AG08395 (cell line): ENCODE measurements at regions not wholly inside any gene's neighbourhood (a gene's known extent, or its start where the extent isn't known, plus 50 kb on each side); places are given as distances from the start of the nearest gene placed in this dataset.
A peak's percentile ranks its signal among the peaks of the same experiment; 100 is the strongest.
"Not testable (repeated sequence)": the region's sequence is repeated elsewhere in the genome, so short reads cannot be mapped to it uniquely, and the experiment has no call there.

Experiments used
- DNase-seq: peaks from one replicate; pipeline ENCODE4 v3.0.0; 2012; ENCODE audit warnings: mixed read lengths, low spot score

DNA sequence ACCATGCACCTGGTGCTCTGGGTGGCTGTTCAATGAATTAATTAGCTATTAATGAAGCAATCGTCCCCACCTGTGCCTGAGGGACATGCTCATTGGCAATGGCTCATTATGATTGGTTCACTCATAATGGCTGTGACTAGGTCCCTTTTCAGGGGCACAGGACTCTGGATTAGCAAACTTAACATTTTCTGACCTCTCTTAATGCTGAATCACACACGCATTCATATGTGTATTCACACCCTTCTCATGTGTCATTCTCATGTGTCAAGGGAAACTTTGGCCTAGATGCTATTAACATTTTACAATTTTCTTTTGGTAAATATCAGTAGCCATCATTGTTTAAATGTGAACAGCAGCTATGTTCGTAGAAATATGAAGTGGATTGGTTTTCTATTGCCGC is 98.9 kb upstream of the PMAIP1 start:
- no peak for DNase-seq

DNA sequence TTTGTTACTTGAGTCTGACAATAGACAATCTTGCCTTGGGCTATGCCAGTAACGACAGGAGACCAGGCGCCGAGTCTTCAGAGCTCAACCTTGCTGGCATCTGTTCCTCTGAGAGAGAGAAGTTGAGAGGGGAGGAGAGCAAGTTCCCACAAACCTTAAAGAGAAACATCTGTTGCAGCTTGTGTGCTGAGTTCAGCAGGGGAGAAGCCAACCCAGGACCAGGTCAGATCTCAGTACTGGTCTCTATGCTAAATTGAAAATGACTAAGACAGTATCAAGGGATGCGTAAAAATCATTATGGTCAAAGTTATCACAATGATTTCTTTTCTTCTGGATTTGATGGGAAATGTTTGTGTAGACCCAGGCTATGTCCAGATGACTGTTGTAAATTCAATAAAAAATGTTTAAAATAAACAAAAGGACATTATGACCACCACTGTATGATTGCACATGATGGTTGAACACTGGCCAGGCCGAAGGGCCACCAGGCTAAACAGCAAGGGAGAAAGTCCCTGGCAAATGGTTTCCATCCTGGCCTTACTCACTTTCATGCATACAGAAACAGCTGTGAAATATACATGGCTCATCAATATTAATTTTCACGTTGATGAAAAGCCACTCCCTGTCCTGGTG is 100.3 kb upstream of the PMAIP1 start:
- peak; percentile 76 for DNase-seq

DNA sequence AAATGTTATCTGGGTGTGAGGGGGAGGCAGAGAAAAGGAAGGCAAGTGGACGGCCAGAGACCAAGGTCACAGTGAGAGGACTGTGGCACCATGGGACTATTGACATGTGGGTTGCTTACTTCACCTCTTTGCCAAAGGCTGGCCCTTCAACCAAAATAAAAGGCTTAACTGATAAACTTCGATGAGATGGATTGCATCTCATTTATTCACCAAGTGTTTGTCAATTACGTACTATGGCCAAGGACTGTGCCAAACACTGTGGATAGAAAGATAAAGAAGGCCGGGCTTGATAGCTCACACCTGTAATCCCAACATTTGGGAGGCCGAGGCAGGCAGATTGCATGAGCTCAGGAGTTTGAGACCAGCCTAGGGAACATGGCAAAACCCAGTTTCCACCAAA is 98.7 kb upstream of the CCBE1 start:
- DNase-seq = no peak

DNA sequence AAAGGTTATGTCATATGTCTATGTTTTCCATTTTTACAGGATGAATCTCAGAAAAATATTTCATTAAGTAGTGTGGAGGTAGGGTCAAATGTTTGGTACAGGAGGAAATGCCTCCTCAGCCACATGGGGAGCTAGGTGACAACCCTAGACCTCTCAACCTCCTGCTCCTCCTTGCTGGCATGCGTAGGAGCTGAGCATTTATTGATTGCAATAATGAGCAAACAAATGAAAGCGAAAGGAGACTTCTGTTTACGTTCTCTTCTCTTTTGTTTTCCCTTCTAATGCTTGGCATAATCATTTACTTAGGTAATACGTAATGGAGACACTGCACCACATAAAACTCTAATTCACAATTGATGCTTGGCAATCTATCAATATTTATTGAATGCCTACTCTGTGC is 95.1 kb upstream of the CCBE1 start:
- no peak for DNase-seq

DNA sequence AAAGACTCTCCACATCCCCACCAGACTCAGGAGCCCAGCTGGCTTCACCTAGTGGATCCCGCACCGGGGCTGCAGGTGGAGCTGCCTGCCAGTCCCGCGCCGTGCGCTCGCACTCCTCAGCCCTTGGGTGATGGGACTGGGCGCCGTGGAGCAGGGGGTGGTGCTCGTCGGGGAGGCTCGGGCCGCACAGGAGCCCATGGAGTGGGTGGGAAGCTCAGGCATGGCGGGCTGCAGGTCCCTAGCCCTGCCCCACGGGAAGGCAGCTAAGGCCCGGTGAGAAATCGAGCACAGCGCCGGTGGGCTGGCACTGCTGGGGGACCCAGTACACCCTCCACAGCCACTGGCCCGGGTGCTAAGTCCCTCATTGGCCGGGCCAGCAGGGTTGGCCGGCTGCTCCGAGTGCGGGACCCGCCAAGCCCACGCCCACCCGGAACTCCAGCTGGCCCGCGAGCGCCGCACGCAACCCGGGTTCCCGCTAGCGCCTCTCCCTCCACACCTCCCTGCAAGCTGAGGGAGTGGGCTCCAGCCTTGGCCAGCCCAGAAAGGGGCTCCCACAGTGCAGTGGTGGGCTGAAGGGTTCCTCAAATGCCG is 93.2 kb upstream of the CCBE1 start:
- DNase-seq = not testable (repeated sequence)

DNA sequence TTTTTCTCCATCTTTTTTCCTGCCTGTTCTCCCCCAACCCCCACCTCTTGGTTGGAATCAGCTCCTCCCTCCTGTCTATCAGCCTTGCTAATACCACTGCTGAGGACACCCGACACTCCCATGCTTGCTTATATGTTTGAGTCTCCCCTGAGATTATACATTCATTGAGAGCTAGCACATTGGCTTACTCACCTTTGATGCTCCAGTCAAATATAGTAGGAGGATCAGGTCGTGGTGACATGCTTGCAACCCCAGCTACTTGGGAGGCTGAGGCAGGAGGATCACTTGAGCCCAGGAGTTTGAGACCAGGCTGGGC is 91.5 kb upstream of the CCBE1 start:
- no peak for DNase-seq

DNA sequence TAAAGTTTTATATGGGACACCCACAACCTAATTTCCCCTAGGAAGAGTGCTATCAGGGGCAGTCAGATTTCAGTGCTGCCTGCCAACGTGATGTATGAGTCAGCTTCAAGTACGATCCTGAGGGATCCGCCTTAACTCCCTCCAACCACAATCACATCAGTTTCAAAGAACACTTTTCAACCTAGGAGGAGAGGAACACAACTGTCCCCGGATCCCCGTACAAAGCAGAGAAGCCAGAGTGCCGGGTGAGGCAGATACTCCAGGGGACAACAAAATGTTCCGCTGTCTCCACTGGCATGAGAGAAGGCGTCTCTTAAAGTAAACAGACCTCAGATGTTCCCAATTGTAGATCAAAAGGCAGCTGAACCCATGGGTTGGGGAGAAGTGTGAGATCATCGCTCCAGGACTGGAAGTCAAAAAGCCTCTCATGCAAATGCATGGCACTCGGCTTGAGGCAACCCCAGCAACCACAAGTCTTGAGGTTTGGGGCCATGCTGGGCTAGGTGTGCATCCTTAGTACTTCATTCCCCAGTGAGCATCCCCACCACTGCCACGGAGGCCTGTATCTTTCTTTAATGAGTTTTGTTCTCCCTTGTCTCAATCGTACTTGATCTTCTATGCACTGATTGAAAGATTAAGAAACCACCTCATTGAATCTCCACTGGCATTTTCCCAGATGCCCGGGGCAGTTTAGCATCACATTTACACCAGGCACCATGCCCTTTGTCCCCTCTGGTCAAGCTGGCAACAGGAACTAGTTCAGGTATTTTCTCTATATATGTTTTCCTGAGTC is 91.0 kb upstream of the CCBE1 start:
- DNase-seq = peak; percentile 77

DNA sequence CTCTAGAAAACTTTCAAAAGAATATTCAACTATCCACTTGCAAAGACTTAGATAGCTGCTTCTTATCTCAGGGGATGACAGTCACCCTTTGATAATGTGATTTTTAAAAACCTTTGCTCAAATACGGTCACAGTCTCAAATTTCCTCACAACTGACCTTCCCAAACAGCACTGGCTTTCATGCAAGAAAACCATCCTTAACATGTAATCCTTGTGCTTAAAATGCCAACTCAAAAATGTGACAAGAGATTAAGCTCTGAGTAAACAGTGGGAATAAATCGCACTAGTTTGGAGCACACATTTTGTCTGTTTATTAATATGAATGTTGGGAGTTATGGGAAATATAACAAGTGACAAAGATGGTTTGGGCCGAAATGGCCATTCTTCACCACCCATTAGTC is 87.5 kb upstream of the CCBE1 start:
- DNase-seq = no peak

DNA sequence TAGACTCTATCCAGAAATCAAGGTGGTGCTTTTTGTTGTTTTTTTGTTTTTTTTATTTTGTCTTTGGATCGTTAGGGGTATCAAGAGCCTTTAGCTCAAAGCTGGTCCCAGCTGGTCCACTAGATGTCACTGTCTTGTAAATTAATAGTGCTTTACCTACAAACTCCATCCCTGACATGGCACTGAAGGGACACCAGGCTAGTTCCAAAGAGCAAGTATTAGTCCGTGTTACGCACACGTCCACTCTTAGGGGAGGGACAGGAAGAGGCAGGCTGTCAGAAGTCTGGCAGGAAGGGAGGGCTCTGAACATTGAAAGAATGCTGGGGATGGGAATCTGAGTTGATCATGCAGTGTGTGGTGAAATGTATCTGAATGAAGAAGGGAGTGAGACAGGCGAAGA is 85.9 kb upstream of the CCBE1 start:
- DNase-seq = peak; percentile 72

DNA sequence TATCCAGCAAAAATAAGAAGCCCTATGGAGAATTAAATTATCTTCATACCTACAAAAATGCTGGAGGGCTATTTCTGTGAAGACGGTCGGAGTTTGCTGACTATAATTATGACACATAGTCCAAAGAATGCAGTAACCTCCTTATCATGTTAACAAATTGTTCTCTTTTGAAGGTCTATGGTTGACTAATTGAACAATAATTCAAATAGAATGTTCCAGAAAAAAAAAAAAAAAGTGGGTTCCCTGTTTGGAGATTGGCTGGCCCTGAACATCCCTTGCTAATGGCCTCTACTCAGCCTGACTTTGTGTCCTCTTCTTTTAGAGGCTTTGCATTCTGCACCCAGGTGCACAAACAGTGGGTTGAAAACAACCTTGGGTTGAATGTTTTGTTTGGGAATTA is 82.8 kb upstream of the CCBE1 start:
- DNase-seq = peak; percentile 67

DNA sequence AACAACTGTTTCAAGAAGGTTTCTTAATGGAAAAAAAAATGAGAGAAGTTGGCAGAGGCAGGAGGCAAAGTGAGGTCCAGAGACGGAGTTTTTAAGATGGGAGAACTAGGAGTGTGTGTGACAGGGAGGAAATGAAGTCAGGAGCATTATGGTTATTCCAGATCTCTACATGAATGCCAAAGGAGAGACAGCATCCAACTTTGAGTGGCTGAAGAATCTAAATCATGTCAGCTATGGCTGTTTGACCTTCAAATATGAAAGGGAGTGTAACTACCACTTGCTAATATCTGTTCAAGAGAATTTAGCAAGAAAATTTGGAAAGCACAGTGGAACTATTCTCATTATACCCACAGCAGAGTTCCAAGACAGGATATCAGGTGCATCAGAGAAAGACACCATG is 81.2 kb upstream of the CCBE1 start:
- no peak for DNase-seq

DNA sequence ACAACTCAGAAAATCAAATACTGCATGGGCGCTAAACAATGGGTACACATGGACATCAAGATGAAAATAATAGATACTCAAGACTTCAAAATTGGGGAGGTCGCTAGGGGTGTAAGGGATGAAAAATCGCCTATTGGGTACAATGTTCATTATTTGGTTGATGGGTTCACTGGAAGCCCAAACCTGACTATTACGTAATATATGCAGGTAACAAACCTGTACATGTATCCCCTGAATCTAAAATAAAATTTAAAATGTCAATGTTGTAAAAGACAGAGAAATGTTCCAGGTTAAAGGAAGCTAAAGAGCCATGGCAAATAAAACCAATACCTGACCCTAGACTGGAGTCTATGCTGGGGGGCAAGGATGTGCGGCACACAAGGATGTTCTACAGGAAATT is 80.4 kb upstream of the CCBE1 start:
- DNase-seq = no peak

DNA sequence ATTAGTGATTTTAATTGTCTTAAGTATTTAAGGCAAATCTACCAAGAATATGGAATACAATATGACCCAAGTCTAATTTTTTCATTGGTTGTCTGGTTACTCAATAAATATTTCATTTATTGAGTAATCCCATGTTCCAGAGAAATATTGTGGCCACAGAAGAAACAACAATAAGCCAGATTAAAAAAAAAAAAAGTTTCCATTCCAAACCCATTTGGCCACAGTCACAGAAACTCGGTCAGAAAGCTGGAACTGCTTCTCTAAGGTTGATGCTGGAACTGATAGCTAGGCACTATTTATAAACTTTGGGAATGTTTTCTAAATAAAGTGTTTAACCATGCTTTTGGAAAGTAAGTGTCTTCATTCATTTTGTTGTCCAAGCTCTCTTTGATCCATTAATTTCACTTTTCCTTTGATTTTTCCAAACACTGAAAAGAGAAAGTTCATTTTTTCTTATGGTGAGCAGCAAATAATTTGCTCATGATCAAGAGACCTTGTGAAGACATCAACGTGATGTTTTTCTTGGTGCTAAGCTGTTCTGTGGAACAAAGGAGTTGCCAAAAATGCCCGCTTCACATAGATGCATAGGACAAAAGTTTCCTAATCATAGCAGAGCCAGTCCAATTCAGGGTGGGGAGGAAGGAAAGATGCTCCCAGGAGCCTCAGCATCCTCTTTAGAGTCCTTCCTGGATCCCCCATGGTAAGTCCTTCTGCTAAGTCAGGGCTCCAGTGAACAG is 72.1 kb upstream of the CCBE1 start:
- peak; percentile 58 for DNase-seq

DNA sequence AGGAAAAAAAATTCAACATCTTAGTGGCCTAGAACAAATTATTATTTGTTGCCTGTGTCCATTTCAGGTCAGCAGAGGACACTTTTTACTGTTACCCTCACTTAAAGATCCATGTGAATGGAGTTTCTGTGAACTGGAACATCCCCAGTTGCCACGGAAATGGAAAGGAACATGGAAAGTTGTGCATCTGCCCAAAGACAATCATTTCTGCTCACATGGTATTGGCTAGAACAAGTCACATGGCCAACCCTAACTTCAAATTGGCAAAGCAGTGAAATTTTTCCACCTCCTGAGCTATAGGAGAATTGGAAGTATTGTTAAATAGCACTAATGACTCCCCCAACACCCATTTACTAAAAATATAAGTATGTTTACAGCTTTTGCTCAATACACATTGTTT is 71.2 kb upstream of the CCBE1 start:
- DNase-seq = no peak

DNA sequence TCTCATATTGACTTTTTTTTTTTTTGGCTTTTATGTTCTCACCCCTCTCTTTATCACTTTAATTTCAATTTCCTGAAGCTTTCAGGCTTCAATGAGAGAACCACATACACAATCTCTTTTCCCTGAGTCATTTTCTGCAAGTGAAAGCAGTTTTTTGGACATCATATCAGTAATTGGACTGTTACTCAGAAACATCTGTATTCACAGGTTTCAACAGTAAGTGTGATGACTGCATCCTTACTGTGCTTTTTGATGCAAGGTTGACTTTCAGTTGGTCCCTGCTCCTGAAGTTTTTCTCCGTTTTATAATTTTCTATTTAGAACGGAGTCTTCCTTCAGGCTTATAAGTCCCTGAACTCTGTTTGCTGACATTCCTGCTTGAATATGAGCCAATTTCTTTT is 70.5 kb upstream of the CCBE1 start:
- peak; percentile 37 for DNase-seq

DNA sequence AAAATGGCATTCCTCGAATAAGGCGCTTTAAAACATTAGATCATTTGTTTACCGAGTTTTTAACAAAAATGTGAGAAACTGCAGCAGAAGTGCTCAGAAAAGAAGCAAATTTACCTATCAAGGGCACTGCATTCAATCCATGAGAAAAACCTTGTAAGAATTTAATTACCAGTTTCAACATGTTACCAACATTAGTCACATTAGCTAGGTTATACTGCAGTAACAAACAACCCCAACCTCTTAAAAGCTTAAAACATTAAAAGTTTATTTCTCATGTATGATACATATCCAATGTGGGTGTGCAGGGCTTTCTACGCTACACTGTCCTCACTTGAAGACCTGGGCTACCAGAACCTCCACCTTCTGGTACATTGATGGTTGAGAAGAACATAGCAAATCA is 68.1 kb upstream of the CCBE1 start:
- DNase-seq = no peak

DNA sequence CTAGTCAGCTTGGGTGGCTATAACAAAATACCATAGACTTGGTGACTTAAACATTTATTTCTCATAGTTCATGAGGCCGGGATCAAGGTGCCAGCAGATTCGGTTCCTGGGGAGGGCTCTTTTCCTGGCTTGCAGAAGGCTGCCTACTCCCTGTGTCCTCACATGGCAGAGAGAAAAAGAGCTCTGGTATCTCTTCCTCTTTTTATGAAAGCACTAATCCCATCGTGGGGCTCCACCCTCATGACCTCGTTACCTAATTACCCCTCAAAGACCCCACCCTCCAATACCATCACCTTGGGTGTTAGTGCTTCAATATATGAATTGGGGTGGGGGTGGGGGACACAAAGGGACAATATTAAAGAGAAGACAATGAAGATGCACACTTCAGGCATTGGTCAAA is 67.1 kb upstream of the CCBE1 start:
- DNase-seq = no peak

DNA sequence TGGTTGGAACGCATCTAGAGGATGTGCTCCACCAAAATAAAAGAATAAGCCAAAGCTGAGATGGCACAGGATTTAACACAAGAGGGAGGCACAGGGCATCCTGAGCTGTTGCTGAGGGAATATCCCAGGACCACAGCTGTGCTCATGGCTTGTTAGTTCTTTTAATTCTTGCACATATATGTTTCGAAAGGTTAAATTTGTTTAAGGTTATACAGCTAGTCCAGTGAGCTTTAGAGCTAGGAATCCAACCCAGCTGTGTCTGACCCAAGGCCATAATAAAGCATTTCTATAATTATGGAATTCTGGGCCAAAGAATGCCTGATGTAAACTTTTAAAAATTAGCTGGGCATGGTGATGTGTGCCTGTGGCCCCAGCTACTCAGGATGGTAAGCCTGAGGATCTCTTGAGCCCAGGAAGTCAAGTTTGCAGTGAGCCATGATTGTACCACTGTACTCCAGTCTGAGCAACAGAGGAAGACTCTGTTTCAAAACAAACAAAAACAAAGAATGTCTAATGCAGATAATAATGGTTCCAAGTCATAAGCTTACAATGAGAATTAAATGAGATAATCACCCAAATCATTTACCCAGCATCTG is 66.4 kb upstream of the CCBE1 start:
- no peak for DNase-seq

DNA sequence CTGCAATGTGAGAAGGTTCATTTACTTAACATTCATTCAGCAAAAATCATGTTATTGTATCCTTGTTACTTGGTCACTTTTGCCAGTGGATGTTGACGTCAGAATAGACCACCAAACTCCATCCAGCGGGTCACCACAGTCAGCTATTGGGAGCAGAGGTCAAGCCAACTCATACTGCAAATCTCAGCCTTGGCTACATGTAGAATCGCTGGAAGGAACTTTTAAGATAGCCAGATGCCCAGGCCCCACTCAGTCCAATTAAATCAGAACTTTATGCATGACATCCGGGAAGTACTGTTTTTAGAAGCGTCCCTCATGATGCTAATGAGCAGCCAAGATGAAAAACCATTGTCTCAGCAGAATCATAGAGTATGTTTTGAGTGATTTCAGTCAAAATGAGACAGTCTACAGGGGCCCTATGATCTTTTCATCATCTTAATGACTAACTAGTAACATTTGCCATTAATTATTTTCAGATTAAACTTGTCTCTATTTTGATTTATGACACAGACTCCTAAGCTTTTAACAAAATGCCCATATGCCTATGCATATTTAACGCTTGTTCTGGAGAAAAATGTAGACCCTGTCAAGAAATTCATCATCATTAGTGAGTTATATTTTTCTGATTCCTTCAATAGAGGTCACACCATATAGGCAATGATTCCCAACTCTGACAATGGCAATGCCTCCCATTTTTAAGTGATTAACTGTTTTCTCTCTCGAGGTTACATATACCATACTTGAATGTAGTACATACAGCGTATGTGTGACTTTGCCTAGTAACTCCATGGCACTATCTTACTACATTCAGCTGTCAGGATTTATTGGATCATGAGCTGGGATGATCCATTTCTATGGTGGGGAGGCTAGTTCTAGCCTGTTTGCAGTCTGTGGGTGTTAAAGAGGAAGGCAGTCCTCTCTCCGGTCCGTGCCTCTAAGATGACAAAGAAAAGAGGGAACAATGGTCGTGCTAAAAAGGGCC is 63.7 kb upstream of the CCBE1 start:
- no peak for DNase-seq

DNA sequence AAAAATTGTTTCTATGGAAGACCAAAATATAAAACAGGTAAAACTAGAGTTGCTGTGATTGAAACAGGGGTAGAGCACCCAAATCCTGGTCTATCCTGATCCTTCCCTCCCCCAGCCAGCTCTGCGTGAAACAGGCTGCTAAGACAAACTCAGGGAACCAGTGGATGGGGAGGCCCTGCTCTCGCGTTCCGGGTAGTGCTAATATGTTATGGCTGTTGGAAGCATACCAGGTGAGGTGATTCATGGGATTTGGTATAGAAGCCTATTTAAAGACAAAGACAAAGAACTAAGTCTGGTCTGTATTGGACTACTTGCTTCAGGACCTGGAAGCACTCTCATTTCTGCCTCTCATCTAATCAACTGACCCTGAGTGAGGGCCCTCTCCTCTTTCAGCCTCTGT is 63.0 kb upstream of the CCBE1 start:
- no peak for DNase-seq

DNA sequence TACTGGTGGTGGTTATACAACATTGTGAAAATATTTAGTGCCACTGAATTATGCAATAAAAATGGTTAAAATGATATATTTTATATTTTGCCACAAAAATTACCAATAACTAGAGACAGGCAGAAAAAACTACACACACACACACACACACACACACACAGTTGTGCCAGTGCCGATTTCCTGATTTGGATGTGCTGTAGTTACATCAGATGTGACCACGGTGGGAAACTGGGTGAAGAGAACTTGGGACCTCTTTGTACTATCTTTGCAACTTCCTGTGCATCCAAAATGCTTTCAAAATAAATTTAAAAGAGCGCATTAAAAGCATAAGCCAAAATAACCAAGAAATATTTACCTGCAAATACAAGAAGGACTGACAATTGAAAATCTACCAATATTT is 61.6 kb upstream of the CCBE1 start:
- no peak for DNase-seq
